Liver (tissue), 8 donors: ENCODE measurements at regions not wholly inside any gene's neighbourhood (a gene's known extent, or its start where the extent isn't known, plus 50 kb on each side); places are given as distances from the start of the nearest gene placed in this dataset.

Experiments used
- DNase-seq: peaks from one replicate; pipeline ENCODE4 v3.0.0-alpha.2; 2017; ENCODE audit warnings: low spot score
- H3K27ac ChIP-seq, 2 donors: one replicate each; pipeline ENCODE4 v1.7.0; 2013; ENCODE audit warnings: inconsistent platforms in 2 of 2, low read length in 2 of 2, control low read depth in 1 of 2, low read depth in 1 of 2, mild to moderate bottlenecking in 1 of 2
- H3K27me3 ChIP-seq, 4 donors: one replicate each; pipeline versions ENCODE4 v1.6.1 to v1.7.0; 2013; ENCODE audit warnings: low read length in 3 of 4, inconsistent platforms in 1 of 4, mild to moderate bottlenecking in 1 of 4, moderate library complexity in 1 of 4; ENCODE audit not compliant: control insufficient read depth in 4 of 4, insufficient read depth in 4 of 4
- H3K36me3 ChIP-seq, 4 donors: one replicate each; pipeline versions ENCODE4 v1.6.1 to v1.7.0; 2013; ENCODE audit warnings: low read length in 3 of 4, mild to moderate bottlenecking in 3 of 4, low read depth in 1 of 4, moderate library complexity in 1 of 4; ENCODE audit not compliant: control insufficient read depth in 4 of 4, insufficient read depth in 3 of 4
- H3K4me1 ChIP-seq, 4 donors: one replicate each; pipeline versions ENCODE4 v1.6.1 to v1.7.0; 2013; ENCODE audit warnings: low read length in 3 of 4, mild to moderate bottlenecking in 3 of 4, moderate library complexity in 1 of 4; ENCODE audit not compliant: control insufficient read depth in 4 of 4, insufficient read depth in 4 of 4
- H3K4me3 ChIP-seq, 3 donors: one replicate each; pipeline versions ENCODE4 v1.6.1 to v1.7.0; 2013; ENCODE audit warnings: low read length in 3 of 3, control low read depth in 1 of 3, low read depth in 1 of 3, mild to moderate bottlenecking in 1 of 3
- H3K9ac ChIP-seq, 2 donors: one replicate each; pipeline ENCODE4 v1.7.0; 2013; ENCODE audit warnings: low read length in 2 of 2, mild to moderate bottlenecking in 2 of 2, moderate library complexity in 2 of 2, control low read depth in 1 of 2, low read depth in 1 of 2
- H3K9me3 ChIP-seq, 4 donors: one replicate each; pipeline versions ENCODE4 v1.6.1 to v1.7.0; 2013; ENCODE audit warnings: low read length in 3 of 4; ENCODE audit not compliant: control insufficient read depth in 4 of 4
- ATF3 ChIP-seq: IDR thresholded peaks from 2 replicates; pipeline ENCODE4 v1.6.1; 2016; ENCODE audit warnings: antibody characterized with exemption
- CTCF ChIP-seq: fragments of 150-350 bp; IDR thresholded peaks from 2 replicates; pipeline ENCODE4 v1.5.1; 2017; ENCODE audit warnings: improper control_type of control experiment, low read depth, low read length; ENCODE audit not compliant: missing input control
- EGR1 ChIP-seq, 2 donors: IDR thresholded peaks; 2 replicates each; pipeline ENCODE4 v1.6.1; 2016 to 2018; ENCODE audit warnings: antibody characterized with exemption in 2 of 2, low read depth in 2 of 2
- FOXA2 ChIP-seq: IDR thresholded peaks from 2 replicates; pipeline ENCODE4 v1.6.1; 2016; ENCODE audit warnings: antibody characterized with exemption
- GABPA ChIP-seq, 2 donors: IDR thresholded peaks in 1 of 2; conservative IDR thresholded peaks in 1 of 2; 2 replicates each; pipeline ENCODE4 v1.6.1; 2016; ENCODE audit warnings: antibody characterized with exemption in 2 of 2, mild to moderate bottlenecking in 1 of 2, moderate library complexity in 1 of 2
- HNF4A ChIP-seq, 2 donors: conservative IDR thresholded peaks; 2 replicates each; pipeline ENCODE4 v1.6.1; 2016; ENCODE audit warnings: antibody characterized with exemption in 2 of 2, mild to moderate bottlenecking in 2 of 2
- HNF4G ChIP-seq: IDR thresholded peaks from 2 replicates; pipeline ENCODE4 v1.6.1; 2016; ENCODE audit warnings: antibody characterized with exemption
- JUND ChIP-seq, 2 donors: IDR thresholded peaks; 2 replicates each; pipeline ENCODE4 v1.6.1; 2016; ENCODE audit warnings: antibody characterized with exemption in 2 of 2
- NR2F2 ChIP-seq: IDR thresholded peaks from 2 replicates; pipeline ENCODE4 v1.6.1; 2016; ENCODE audit warnings: antibody characterized with exemption
- RAD21 ChIP-seq, 2 donors: IDR thresholded peaks; 2 replicates each; pipeline ENCODE4 v1.6.1; 2016; ENCODE audit warnings: antibody characterized with exemption in 2 of 2, mild to moderate bottlenecking in 2 of 2
- RXRA ChIP-seq, 2 donors: IDR thresholded peaks; 2 replicates each; pipeline ENCODE4 v1.6.1; 2017 to 2018; ENCODE audit warnings: antibody characterized with exemption in 2 of 2, mild to moderate bottlenecking in 1 of 2
- SP1 ChIP-seq: IDR thresholded peaks from 2 replicates; pipeline ENCODE4 v1.6.1; 2018; ENCODE audit warnings: antibody characterized with exemption, mild to moderate bottlenecking
- TAF1 ChIP-seq: conservative IDR thresholded peaks from 2 replicates; pipeline ENCODE4 v1.6.1; 2016; ENCODE audit warnings: antibody characterized with exemption, mild to moderate bottlenecking
- YY1 ChIP-seq: IDR thresholded peaks from 2 replicates; pipeline ENCODE4 v1.6.1; 2016; ENCODE audit warnings: antibody characterized with exemption, mild to moderate bottlenecking
- ZBTB33 ChIP-seq: IDR thresholded peaks from 2 replicates; pipeline ENCODE4 v1.6.1; 2016; ENCODE audit warnings: antibody characterized with exemption
- WGBS: extraction: QIAGEN DNeasy Blood & Tissue Kit; methylation state at CpG from one replicate; pipeline ENCODE4 v1.1.7; 2013; 5-methylcytosine and 5-hydroxymethylcytosine counted together
- TF ChIP-seq, protein P1 (sequence below): IDR thresholded peaks from 2 replicates; pipeline ENCODE4 v1.6.1; 2016; ENCODE audit warnings: antibody characterized with exemption
- TF ChIP-seq, protein P2 (sequence below): IDR thresholded peaks from 2 replicates; pipeline ENCODE4 v1.6.1; 2016; ENCODE audit warnings: antibody characterized with exemption, mild to moderate bottlenecking
- donor health status: healthy.
- donor health status: healthy.
- donor health status: healthy.
- donor health status: healthy.
- donor health status: healthy.

GRCh38 chrX:69289046-69289792 is 124.0 kb upstream of the PJA1 start:
- no peak for DNase-seq
- no peaks in the 10 kb centered on the region for H3K9me3 ChIP-seq
- no peak overlapping the region for H3K4me3 ChIP-seq
- H3K27me3 ChIP-seq = no peaks in the 10 kb centered on the region
- TF ChIP-seq RAD21 (IDR thresholded peaks at IDR 0.05) (no peak), CTCF (no peak), NR2F2 (no peak), TAF1 (no peak), ZBTB33 (no peak), HNF4G (no peak), HNF4A (conservative IDR thresholded peaks at IDR 0.05) (no peak), SP1 (no peak), YY1 (no peak), JUND (IDR thresholded peaks at IDR 0.05) (no peak), ATF3 (no peak), RXRA (IDR thresholded peaks at IDR 0.05) (no peak), GABPA (IDR thresholded peaks at IDR 0.05 in 1 of 2, conservative IDR thresholded peaks at IDR 0.05 in 1 of 2) (no peak), EGR1 (IDR thresholded peaks at IDR 0.05; ENCODE audit: low read depth in 2 of 2) (no peak), FOXA2 (no peak)
- TF ChIP-seq, protein P1, sequence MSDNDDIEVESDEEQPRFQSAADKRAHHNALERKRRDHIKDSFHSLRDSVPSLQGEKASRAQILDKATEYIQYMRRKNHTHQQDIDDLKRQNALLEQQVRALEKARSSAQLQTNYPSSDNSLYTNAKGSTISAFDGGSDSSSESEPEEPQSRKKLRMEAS = no peak
- TF ChIP-seq, protein P2, sequence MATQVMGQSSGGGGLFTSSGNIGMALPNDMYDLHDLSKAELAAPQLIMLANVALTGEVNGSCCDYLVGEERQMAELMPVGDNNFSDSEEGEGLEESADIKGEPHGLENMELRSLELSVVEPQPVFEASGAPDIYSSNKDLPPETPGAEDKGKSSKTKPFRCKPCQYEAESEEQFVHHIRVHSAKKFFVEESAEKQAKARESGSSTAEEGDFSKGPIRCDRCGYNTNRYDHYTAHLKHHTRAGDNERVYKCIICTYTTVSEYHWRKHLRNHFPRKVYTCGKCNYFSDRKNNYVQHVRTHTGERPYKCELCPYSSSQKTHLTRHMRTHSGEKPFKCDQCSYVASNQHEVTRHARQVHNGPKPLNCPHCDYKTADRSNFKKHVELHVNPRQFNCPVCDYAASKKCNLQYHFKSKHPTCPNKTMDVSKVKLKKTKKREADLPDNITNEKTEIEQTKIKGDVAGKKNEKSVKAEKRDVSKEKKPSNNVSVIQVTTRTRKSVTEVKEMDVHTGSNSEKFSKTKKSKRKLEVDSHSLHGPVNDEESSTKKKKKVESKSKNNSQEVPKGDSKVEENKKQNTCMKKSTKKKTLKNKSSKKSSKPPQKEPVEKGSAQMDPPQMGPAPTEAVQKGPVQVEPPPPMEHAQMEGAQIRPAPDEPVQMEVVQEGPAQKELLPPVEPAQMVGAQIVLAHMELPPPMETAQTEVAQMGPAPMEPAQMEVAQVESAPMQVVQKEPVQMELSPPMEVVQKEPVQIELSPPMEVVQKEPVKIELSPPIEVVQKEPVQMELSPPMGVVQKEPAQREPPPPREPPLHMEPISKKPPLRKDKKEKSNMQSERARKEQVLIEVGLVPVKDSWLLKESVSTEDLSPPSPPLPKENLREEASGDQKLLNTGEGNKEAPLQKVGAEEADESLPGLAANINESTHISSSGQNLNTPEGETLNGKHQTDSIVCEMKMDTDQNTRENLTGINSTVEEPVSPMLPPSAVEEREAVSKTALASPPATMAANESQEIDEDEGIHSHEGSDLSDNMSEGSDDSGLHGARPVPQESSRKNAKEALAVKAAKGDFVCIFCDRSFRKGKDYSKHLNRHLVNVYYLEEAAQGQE = no peak
- no peak overlapping the region for H3K27ac ChIP-seq
- 89% methylated on average over 11 of the region's 11 CpGs for WGBS
- H3K36me3 ChIP-seq = no peaks in the 10 kb centered on the region
- H3K9ac ChIP-seq = no peak overlapping the region
- peaks cover 4 to 12% (median 7%) of the 10 kb centered on the region in 4 donors for H3K4me1 ChIP-seq
